ENCODE measurements at regions not wholly inside any gene's neighbourhood (a gene's known extent, or its start where the extent isn't known, plus 50 kb on each side); places are given as distances from the start of the nearest gene placed in this dataset.
A peak's percentile ranks its signal among the peaks of the same experiment; 100 is the strongest.

DNA sequence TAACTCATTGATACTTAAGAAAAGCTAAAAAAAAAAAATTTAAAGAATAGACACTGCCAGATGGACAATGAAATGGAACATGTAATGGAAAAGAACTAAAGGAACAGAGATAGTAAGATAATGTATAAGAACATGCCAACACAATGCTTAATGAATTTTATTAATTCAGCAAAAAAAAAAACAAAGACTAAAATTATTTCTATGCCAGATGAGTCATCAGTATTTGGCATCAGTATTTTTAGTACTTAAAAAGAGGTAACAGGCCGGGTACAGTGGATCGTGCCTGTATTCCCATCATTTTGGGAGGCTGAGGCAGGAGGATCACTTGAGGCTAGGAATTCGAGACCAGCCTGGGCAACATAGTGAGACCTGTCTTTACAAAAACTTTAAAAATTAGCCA is 168.5 kb downstream of the CYB561 start:
- H3K9me3 Mint-ChIP-seq, result peaks cover 0 to 11% (median 2%) of the 10 kb centered on the region in 11 donors
- H3K27me3 ChIP-seq (ENCODE audit: control insufficient read depth in 2 of 2, insufficient read depth in 2 of 2, low read length in 2 of 2), result no peaks in the 10 kb centered on the region
- CTCF ChIA-PET, result no interaction called here
- no peak overlapping the region for H3K4me3 Mint-ChIP-seq
- no peaks in the 10 kb centered on the region for H3K36me3 ChIP-seq (ENCODE audit: control insufficient read depth in 2 of 3, insufficient read depth in 3 of 3, low read length in 3 of 3)
- peaks cover 0 to 5% (median 0%) of the 10 kb centered on the region in 5 donors for H3K27me3 Mint-ChIP-seq
- no peaks in the 10 kb centered on the region for H3K9me3 ChIP-seq (ENCODE audit: control insufficient read depth in 2 of 3, low read length in 3 of 3)
- H3K4me3 ChIP-seq (ENCODE audit: low read length), result no peak overlapping the region
- peaks cover 0 to 10% (median 0%) of the 10 kb centered on the region in 7 donors for H3K4me1 Mint-ChIP-seq
- peaks cover 0 to 35% (median 9%) of the 10 kb centered on the region in 5 donors for H3K36me3 Mint-ChIP-seq
- intact Hi-C loops (cut with micrococcal nuclease), result no loop called here
- H3K27ac ChIP-seq (ENCODE audit: low read depth, low read length), result no peak overlapping the region
- POLR2A ChIA-PET, result no interaction called here
- no peak for DNase-seq
- no peak overlapping the region for H3K27ac Mint-ChIP-seq
- H3K4me1 ChIP-seq (ENCODE audit: control insufficient read depth in 2 of 2, insufficient read depth in 2 of 2, low read length in 2 of 2), result no peaks in the 10 kb centered on the region
- ATAC-seq, result no peak

DNA sequence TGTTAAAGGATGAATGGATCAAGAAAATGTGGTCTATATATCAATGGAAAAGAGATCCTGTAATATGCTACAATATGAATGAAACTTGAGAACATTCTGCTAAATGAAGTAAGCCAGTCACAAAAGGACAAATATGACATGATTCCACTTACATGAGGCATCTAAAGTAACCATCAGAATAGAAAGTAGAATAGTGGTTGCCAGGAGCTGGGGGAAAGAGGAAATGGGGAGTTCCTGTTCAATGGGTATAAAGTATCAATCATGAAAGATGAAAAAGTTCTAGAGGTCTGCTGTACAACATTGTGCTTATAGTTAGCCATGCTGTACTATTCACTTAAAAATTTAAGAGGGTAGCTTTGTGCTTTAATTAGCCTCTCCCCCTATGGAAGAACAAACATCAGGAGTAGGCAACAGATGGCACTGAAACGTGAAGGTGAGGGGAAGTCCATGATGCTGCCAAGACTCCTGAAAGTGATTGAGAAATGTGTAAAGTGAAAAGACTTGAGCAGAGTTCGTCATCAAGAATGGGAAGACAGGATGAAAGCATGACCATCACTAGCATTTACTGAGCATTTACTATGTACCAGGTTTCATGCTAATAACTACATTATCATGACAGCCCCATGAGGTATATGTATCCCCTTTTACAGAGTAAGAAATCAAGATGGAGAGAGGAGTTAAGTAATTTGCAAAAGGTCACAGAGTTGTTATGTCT is 167.2 kb downstream of the CYB561 start:
- no peak overlapping the region for H3K27ac Mint-ChIP-seq
- no peaks in the 10 kb centered on the region for H3K27me3 ChIP-seq (ENCODE audit: control insufficient read depth in 2 of 2, insufficient read depth in 2 of 2, low read length in 2 of 2)
- peaks cover 0 to 46% (median 20%) of the 10 kb centered on the region in 5 donors for H3K36me3 Mint-ChIP-seq
- H3K9me3 ChIP-seq (ENCODE audit: control insufficient read depth in 2 of 3, low read length in 3 of 3), result no peaks in the 10 kb centered on the region
- peaks cover 0 to 7% (median 0%) of the 10 kb centered on the region in 5 donors for H3K27me3 Mint-ChIP-seq
- peaks cover 0 to 22% (median 7%) of the 10 kb centered on the region in 11 donors for H3K9me3 Mint-ChIP-seq
- H3K4me3 ChIP-seq (ENCODE audit: low read length), result no peak overlapping the region
- POLR2A ChIA-PET, result no interaction called here
- no peak overlapping the region for H3K27ac ChIP-seq (ENCODE audit: low read depth, low read length)
- H3K4me1 Mint-ChIP-seq, result peaks cover 0 to 10% (median 0%) of the 10 kb centered on the region in 7 donors
- DNase-seq (no peak), ATAC-seq (no peak)
- intact Hi-C loops (cut with micrococcal nuclease), result no loop called here
- CTCF ChIA-PET, result no interaction called here
- no peak overlapping the region for H3K4me3 Mint-ChIP-seq
- H3K36me3 ChIP-seq (ENCODE audit: control insufficient read depth in 2 of 3, insufficient read depth in 3 of 3, low read length in 3 of 3), result no peaks in the 10 kb centered on the region
- no peaks in the 10 kb centered on the region for H3K4me1 ChIP-seq (ENCODE audit: control insufficient read depth in 2 of 2, insufficient read depth in 2 of 2, low read length in 2 of 2)

DNA sequence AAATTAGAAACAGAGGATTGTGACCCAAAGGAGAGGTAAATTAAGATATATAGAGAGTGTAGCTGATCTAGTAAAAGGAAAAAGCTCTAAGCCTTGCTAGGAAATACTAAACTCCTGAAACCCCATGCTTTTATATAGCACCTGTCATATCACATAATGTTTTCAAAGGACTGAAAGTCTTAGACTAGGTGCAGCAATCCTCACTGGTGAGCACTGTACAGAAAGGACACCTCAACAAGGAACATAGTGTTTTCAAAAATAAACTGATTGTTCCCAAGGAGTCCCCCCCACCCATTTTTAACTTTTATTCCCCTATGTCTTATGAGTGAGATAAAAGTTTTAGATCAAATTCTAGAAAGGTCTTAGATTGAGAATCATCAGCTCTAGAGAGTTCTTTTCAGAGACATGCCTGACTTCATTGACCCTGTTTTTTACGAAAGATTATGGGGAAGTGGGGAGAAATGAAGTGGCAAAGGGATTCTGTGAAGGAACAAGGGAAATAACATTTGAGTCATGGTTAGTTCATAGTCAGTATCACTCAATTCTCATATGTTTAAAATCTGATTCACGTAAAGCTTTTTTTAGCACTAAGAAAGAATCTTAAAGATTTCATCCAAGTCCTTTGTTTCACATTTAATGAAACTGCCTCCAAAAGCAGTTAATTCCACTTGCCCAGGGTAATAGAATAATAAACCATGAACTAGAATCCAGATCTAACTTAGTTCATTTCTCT is 166.4 kb downstream of the CYB561 start:
- POLR2A ChIA-PET, result no interaction called here
- Mint-ChIP-seq H3K4me1 (peaks cover 0 to 10% (median 0%) of the 10 kb centered on the region in 7 donors), H3K9me3 (peaks cover 0 to 27% (median 13%) of the 10 kb centered on the region in 11 donors), H3K27ac (no peak overlapping the region), H3K4me3 (no peak overlapping the region), H3K36me3 (peaks cover 0 to 54% (median 18%) of the 10 kb centered on the region in 5 donors), H3K27me3 (peaks cover 0 to 7% (median 0%) of the 10 kb centered on the region in 5 donors)
- no peak overlapping the region for H3K4me3 ChIP-seq (ENCODE audit: low read length)
- intact Hi-C loops (cut with micrococcal nuclease), result no loop called here
- no peaks in the 10 kb centered on the region for H3K27me3 ChIP-seq (ENCODE audit: control insufficient read depth in 2 of 2, insufficient read depth in 2 of 2, low read length in 2 of 2)
- H3K4me1 ChIP-seq (ENCODE audit: control insufficient read depth in 2 of 2, insufficient read depth in 2 of 2, low read length in 2 of 2), result no peaks in the 10 kb centered on the region
- no peak overlapping the region for H3K27ac ChIP-seq (ENCODE audit: low read depth, low read length)
- CTCF ChIA-PET, result no interaction called here
- H3K9me3 ChIP-seq (ENCODE audit: control insufficient read depth in 2 of 3, low read length in 3 of 3), result no peaks in the 10 kb centered on the region
- no peaks in the 10 kb centered on the region for H3K36me3 ChIP-seq (ENCODE audit: control insufficient read depth in 2 of 3, insufficient read depth in 3 of 3, low read length in 3 of 3)
- ATAC-seq (peak; percentile 56), DNase-seq (no peak)

DNA sequence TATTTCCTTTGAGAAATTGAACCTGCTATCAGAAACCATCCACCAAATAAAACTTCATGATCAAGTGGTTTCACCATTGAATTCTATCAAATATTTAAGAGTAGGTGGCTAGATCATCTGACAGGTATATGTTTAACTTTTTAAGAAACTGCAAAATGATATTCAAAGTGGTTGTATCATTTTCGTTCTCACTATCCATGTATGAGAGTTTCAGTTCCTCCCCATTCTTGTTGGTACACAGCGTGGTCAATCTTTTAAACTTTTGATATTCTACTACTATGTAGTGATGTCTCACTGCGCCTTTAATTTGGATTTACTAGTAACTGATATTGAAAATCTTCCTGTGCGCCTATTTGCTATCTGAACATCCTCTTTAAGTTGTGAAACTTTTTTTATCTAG is 163.7 kb downstream of the CYB561 start:
- Mint-ChIP-seq H3K36me3 (peaks cover 2 to 57% (median 35%) of the 10 kb centered on the region in 5 donors), H3K27ac (no peak overlapping the region), H3K4me3 (no peak overlapping the region), H3K9me3 (peaks cover 6 to 54% (median 30%) of the 10 kb centered on the region in 11 donors), H3K4me1 (peaks cover 0 to 7% (median 0%) of the 10 kb centered on the region in 7 donors), H3K27me3 (peaks cover 0 to 9% (median 0%) of the 10 kb centered on the region in 5 donors)
- Histone ChIP-seq H3K27me3 (ENCODE audit: control insufficient read depth in 2 of 2, insufficient read depth in 2 of 2, low read length in 2 of 2) (no peaks in the 10 kb centered on the region), H3K9me3 (ENCODE audit: control insufficient read depth in 2 of 3, low read length in 3 of 3) (peaks cover 0 to 3% (median 0%) of the 10 kb centered on the region in 3 experiments), H3K4me3 (ENCODE audit: low read length) (no peak overlapping the region), H3K4me1 (ENCODE audit: control insufficient read depth in 2 of 2, insufficient read depth in 2 of 2, low read length in 2 of 2) (no peaks in the 10 kb centered on the region), H3K27ac (ENCODE audit: low read depth, low read length) (no peak overlapping the region), H3K36me3 (ENCODE audit: control insufficient read depth in 2 of 3, insufficient read depth in 3 of 3, low read length in 3 of 3) (no peaks in the 10 kb centered on the region)
- ChIA-PET CTCF (no interaction called here), POLR2A (no interaction called here)
- ATAC-seq (no peak), DNase-seq (no peak)
- intact Hi-C loops (cut with micrococcal nuclease), result no loop called here

DNA sequence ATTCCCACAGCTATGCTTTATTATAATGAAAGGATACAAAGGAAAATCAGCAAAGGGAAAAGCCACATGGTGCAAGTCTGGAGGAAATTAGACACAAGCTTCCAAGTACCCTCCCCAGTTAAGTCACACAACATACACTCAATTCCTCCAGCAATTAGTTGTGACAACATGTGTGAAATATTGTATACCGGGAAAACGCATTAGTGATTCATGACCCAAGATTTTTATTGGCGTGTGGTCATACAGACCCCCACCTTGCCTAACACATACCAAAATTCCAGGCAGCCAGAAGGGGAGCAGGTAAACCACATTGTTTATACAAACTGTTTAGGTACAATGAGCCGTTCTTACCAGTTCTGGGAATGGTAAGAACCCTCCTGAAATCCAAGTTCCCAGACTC is 160.6 kb downstream of the CYB561 start:
- H3K27me3 ChIP-seq (ENCODE audit: control insufficient read depth in 2 of 2, insufficient read depth in 2 of 2, low read length in 2 of 2), result no peaks in the 10 kb centered on the region
- Mint-ChIP-seq H3K36me3 (peaks cover 2 to 79% (median 49%) of the 10 kb centered on the region in 5 donors), H3K4me1 (peaks cover 0 to 1% (median 0%) of the 10 kb centered on the region in 7 donors), H3K9me3 (peaks cover 5 to 59% (median 30%) of the 10 kb centered on the region in 11 donors), H3K27ac (no peak overlapping the region), H3K27me3 (peaks cover 0 to 7% (median 0%) of the 10 kb centered on the region in 5 donors), H3K4me3 (no peak overlapping the region)
- no peak overlapping the region for H3K27ac ChIP-seq (ENCODE audit: low read depth, low read length)
- no peaks in the 10 kb centered on the region for H3K4me1 ChIP-seq (ENCODE audit: control insufficient read depth in 2 of 2, insufficient read depth in 2 of 2, low read length in 2 of 2)
- intact Hi-C loops (cut with micrococcal nuclease), result no loop called here
- POLR2A ChIA-PET, result no interaction called here
- no peak overlapping the region for H3K4me3 ChIP-seq (ENCODE audit: low read length)
- ATAC-seq (no peak), DNase-seq (no peak)
- H3K9me3 ChIP-seq (ENCODE audit: control insufficient read depth in 2 of 3, low read length in 3 of 3), result peaks cover 0 to 3% (median 0%) of the 10 kb centered on the region in 3 experiments
- H3K36me3 ChIP-seq (ENCODE audit: control insufficient read depth in 2 of 3, insufficient read depth in 3 of 3, low read length in 3 of 3), result no peaks in the 10 kb centered on the region
- CTCF ChIA-PET, result no interaction called here

DNA sequence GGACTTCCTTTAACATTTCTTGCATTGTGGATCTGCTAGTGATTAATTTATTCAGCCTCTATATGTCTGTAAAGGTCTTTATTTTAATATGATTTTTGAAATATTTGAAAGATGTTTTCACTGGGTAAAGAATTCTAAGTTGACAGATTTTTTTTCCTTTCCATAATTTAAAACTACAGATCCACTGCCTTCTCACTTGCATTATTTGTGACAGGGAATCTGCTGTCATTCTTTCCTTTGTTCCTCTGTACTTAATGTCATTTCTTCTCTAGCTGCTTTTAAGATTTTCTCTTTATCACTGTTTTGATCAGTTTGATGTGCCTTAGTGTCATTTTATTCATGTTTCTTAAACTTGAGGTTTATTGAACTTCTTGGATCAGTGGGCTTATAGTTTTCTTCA is 159.9 kb downstream of the CYB561 start:
- ATAC-seq (no peak), DNase-seq (no peak)
- no peak overlapping the region for H3K27ac Mint-ChIP-seq
- H3K36me3 ChIP-seq (ENCODE audit: control insufficient read depth in 2 of 3, insufficient read depth in 3 of 3, low read length in 3 of 3), result no peaks in the 10 kb centered on the region
- intact Hi-C loops (cut with micrococcal nuclease), result no loop called here
- no peaks in the 10 kb centered on the region for H3K4me1 Mint-ChIP-seq
- ChIA-PET POLR2A (no interaction called here), CTCF (no interaction called here)
- H3K27ac ChIP-seq (ENCODE audit: low read depth, low read length), result no peak overlapping the region
- H3K9me3 Mint-ChIP-seq, result peaks cover 5 to 59% (median 30%) of the 10 kb centered on the region in 11 donors
- no peak overlapping the region for H3K4me3 Mint-ChIP-seq
- no peak overlapping the region for H3K4me3 ChIP-seq (ENCODE audit: low read length)
- peaks cover 2 to 77% (median 49%) of the 10 kb centered on the region in 5 donors for H3K36me3 Mint-ChIP-seq
- H3K9me3 ChIP-seq (ENCODE audit: control insufficient read depth in 2 of 3, low read length in 3 of 3), result peaks cover 0 to 3% (median 0%) of the 10 kb centered on the region in 3 experiments
- H3K27me3 Mint-ChIP-seq, result peaks cover 0 to 6% (median 0%) of the 10 kb centered on the region in 5 donors
- H3K4me1 ChIP-seq (ENCODE audit: control insufficient read depth in 2 of 2, insufficient read depth in 2 of 2, low read length in 2 of 2), result no peaks in the 10 kb centered on the region
- no peaks in the 10 kb centered on the region for H3K27me3 ChIP-seq (ENCODE audit: control insufficient read depth in 2 of 2, insufficient read depth in 2 of 2, low read length in 2 of 2)
